ENCODE measurements at regions not wholly inside any gene's neighbourhood (a gene's known extent, or its start where the extent isn't known, plus 50 kb on each side); places are given as distances from the start of the nearest gene placed in this dataset.

- no peak overlapping the region for H3K4me3 ChIP-seq (ENCODE audit: low read depth, low read length)
- no peaks in the 10 kb centered on the region for H3K9me3 ChIP-seq (ENCODE audit: insufficient read depth, low read depth, low read length)
- H3K18ac ChIP-seq (ENCODE audit: low read length): no peak overlapping the region
- WGBS (ENCODE audit: extremely low coverage, insufficient coverage, insufficient read length): no CpG with 5 or more reads among the region's 7 CpGs
- H3K14ac ChIP-seq (ENCODE audit: low read length): no peak overlapping the region
- H3K4me2 ChIP-seq (ENCODE audit: low read length): no peak overlapping the region
- H3K79me2 ChIP-seq (ENCODE audit: control insufficient read depth, insufficient read depth, low read length, poor library complexity): no peaks in the 10 kb centered on the region
- H4K91ac ChIP-seq (ENCODE audit: low read depth, low read length): no peak overlapping the region
- H3K23ac ChIP-seq (ENCODE audit: low read length): no peak overlapping the region
- no peak overlapping the region for H2BK120ac ChIP-seq (ENCODE audit: insufficient read depth, low read length, poor library complexity)
- H3K79me1 ChIP-seq (ENCODE audit: low read length): no peaks in the 10 kb centered on the region
- no peak overlapping the region for H2AK5ac ChIP-seq (ENCODE audit: low read length)
- H3K27ac ChIP-seq (ENCODE audit: low read depth, low read length): no peak overlapping the region
- H3K36me3 ChIP-seq (ENCODE audit: control insufficient read depth in 1 of 2, insufficient read depth in 2 of 2, low read length in 2 of 2): no peaks in the 10 kb centered on the region
- H4K12ac ChIP-seq (ENCODE audit: low read depth, low read length): no peak overlapping the region
- H3K4me1 ChIP-seq (ENCODE audit: control insufficient read depth in 1 of 2, insufficient read depth in 2 of 2, low read length in 2 of 2): peaks cover 0 to 2% of the 10 kb centered on the region in 2 experiments
- H3K27me3 ChIP-seq (ENCODE audit: insufficient read depth, low read length): no peaks in the 10 kb centered on the region
- no peak overlapping the region for H2BK5ac ChIP-seq (ENCODE audit: low read depth, low read length, poor library complexity)
- no peak overlapping the region for H4K8ac ChIP-seq (ENCODE audit: low read depth, low read length)
- no peak overlapping the region for H2AFZ ChIP-seq (ENCODE audit: insufficient read depth, low read length, poor library complexity)
- H3K9ac ChIP-seq (ENCODE audit: low read length): no peak overlapping the region
- DNase-seq: peak in 1 of 2 donors; percentile 9
- no peak overlapping the region for H3K4ac ChIP-seq (ENCODE audit: low read depth, low read length)
- no peak overlapping the region for H2BK12ac ChIP-seq (ENCODE audit: low read length)
These were observed 566.4 kb downstream of the METTL15 start for GRCh38 chr11:28674433-28675103.

- no peak overlapping the region for H2BK12ac ChIP-seq (ENCODE audit: low read length)
- H4K91ac ChIP-seq (ENCODE audit: low read depth, low read length): no peak overlapping the region
- no peak overlapping the region for H3K23ac ChIP-seq (ENCODE audit: low read length)
- H3K4me3 ChIP-seq (ENCODE audit: low read depth, low read length): no peak overlapping the region
- no peak overlapping the region for H3K18ac ChIP-seq (ENCODE audit: low read length)
- no peak overlapping the region for H2BK5ac ChIP-seq (ENCODE audit: low read depth, low read length, poor library complexity)
- no peaks in the 10 kb centered on the region for H3K79me1 ChIP-seq (ENCODE audit: low read length)
- no peak for DNase-seq
- no peaks in the 10 kb centered on the region for H3K79me2 ChIP-seq (ENCODE audit: control insufficient read depth, insufficient read depth, low read length, poor library complexity)
- no peak overlapping the region for H2AK5ac ChIP-seq (ENCODE audit: low read length)
- H3K27ac ChIP-seq (ENCODE audit: low read depth, low read length): no peak overlapping the region
- H3K9me3 ChIP-seq (ENCODE audit: insufficient read depth, low read depth, low read length): no peaks in the 10 kb centered on the region
- no peak overlapping the region for H2AFZ ChIP-seq (ENCODE audit: insufficient read depth, low read length, poor library complexity)
- no peak overlapping the region for H4K12ac ChIP-seq (ENCODE audit: low read depth, low read length)
- no peak overlapping the region for H3K4me2 ChIP-seq (ENCODE audit: low read length)
- H3K27me3 ChIP-seq (ENCODE audit: insufficient read depth, low read length): no peaks in the 10 kb centered on the region
- peaks cover 0 to 2% of the 10 kb centered on the region in 2 experiments for H3K4me1 ChIP-seq (ENCODE audit: control insufficient read depth in 1 of 2, insufficient read depth in 2 of 2, low read length in 2 of 2)
- no peak overlapping the region for H3K4ac ChIP-seq (ENCODE audit: low read depth, low read length)
- H3K9ac ChIP-seq (ENCODE audit: low read length): no peak overlapping the region
- WGBS (ENCODE audit: extremely low coverage, insufficient coverage, insufficient read length): no CpG with 5 or more reads among the region's 11 CpGs
- no peak overlapping the region for H3K14ac ChIP-seq (ENCODE audit: low read length)
- H4K8ac ChIP-seq (ENCODE audit: low read depth, low read length): no peak overlapping the region
- H3K36me3 ChIP-seq (ENCODE audit: control insufficient read depth in 1 of 2, insufficient read depth in 2 of 2, low read length in 2 of 2): no peaks in the 10 kb centered on the region
- no peak overlapping the region for H2BK120ac ChIP-seq (ENCODE audit: insufficient read depth, low read length, poor library complexity)
These were observed 565.7 kb downstream of the METTL15 start for GRCh38 chr11:28673691-28674432.

DNA sequence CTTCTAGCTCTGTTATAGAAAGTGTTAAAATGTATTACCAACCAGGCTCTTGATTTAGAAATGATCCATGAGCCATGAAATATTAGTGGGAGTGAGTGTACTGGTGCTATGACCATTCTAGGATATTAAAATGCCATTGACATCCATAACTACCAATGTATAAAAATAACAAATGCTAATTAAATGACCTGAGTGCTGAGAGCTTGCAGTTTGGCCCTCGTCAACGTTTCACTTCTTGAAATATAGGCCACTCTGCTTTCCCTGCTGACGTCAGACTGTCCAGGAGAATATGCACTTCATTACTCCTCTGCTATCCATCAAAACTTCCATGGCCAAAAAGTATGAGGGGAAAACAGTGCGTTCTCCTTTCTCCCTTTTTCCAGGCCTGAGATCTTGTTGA, 563.1 kb downstream of the METTL15 start:
- no CpG with 5 or more reads among the region's 4 CpGs for WGBS (ENCODE audit: extremely low coverage, insufficient coverage, insufficient read length)
- Histone ChIP-seq H3K4me1 (ENCODE audit: control insufficient read depth in 1 of 2, insufficient read depth in 2 of 2, low read length in 2 of 2) (peaks cover 0 to 2% of the 10 kb centered on the region in 2 experiments), H3K27ac (ENCODE audit: low read depth, low read length) (no peak overlapping the region), H4K8ac (ENCODE audit: low read depth, low read length) (no peak overlapping the region), H2AK5ac (ENCODE audit: low read length) (no peak overlapping the region), H3K9me3 (ENCODE audit: insufficient read depth, low read depth, low read length) (no peaks in the 10 kb centered on the region), H3K79me1 (ENCODE audit: low read length) (no peaks in the 10 kb centered on the region), H3K79me2 (ENCODE audit: control insufficient read depth, insufficient read depth, low read length, poor library complexity) (no peaks in the 10 kb centered on the region), H2BK120ac (ENCODE audit: insufficient read depth, low read length, poor library complexity) (no peak overlapping the region), H3K14ac (ENCODE audit: low read length) (no peak overlapping the region), H3K36me3 (ENCODE audit: control insufficient read depth in 1 of 2, insufficient read depth in 2 of 2, low read length in 2 of 2) (no peaks in the 10 kb centered on the region), H2BK5ac (ENCODE audit: low read depth, low read length, poor library complexity) (no peak overlapping the region), H3K27me3 (ENCODE audit: insufficient read depth, low read length) (no peaks in the 10 kb centered on the region), H4K12ac (ENCODE audit: low read depth, low read length) (no peak overlapping the region), H4K91ac (ENCODE audit: low read depth, low read length) (no peak overlapping the region), H3K4me2 (ENCODE audit: low read length) (no peak overlapping the region), H3K4me3 (ENCODE audit: low read depth, low read length) (no peak overlapping the region), H3K18ac (ENCODE audit: low read length) (no peak overlapping the region), H3K23ac (ENCODE audit: low read length) (no peak overlapping the region), H2BK12ac (ENCODE audit: low read length) (no peak overlapping the region), H3K4ac (ENCODE audit: low read depth, low read length) (no peak overlapping the region), H2AFZ (ENCODE audit: insufficient read depth, low read length, poor library complexity) (no peak overlapping the region), H3K9ac (ENCODE audit: low read length) (no peak overlapping the region)
- DNase-seq: no peak

DNA sequence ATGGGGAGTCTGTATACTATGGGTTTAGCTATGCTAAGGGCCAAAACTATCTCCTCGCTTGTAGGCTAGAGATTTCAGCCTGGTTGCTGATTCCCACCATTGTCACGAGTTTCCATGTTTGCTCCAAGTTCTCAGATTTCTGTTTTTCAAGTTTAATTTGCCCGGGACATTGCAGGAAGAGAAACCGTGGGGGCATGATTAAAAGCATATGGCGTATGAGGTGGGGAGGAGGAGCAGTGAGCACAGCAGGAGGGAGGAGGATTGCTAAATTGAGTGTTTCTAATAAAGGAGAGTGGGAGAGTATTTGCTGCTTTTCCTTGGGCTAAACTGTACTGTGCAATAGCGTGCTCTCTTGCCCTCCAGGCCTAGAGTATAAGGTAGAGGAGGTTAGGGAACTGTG, 558.4 kb downstream of the METTL15 start:
- Histone ChIP-seq H2BK120ac (ENCODE audit: insufficient read depth, low read length, poor library complexity) (no peak overlapping the region), H3K4ac (ENCODE audit: low read depth, low read length) (no peak overlapping the region), H4K12ac (ENCODE audit: low read depth, low read length) (no peak overlapping the region), H3K9ac (ENCODE audit: low read length) (no peak overlapping the region), H2BK12ac (ENCODE audit: low read length) (no peak overlapping the region), H3K36me3 (ENCODE audit: control insufficient read depth in 1 of 2, insufficient read depth in 2 of 2, low read length in 2 of 2) (no peaks in the 10 kb centered on the region), H3K4me1 (ENCODE audit: control insufficient read depth in 1 of 2, insufficient read depth in 2 of 2, low read length in 2 of 2) (no peaks in the 10 kb centered on the region), H3K79me2 (ENCODE audit: control insufficient read depth, insufficient read depth, low read length, poor library complexity) (no peaks in the 10 kb centered on the region), H3K79me1 (ENCODE audit: low read length) (no peaks in the 10 kb centered on the region), H3K4me3 (ENCODE audit: low read depth, low read length) (no peak overlapping the region), H3K18ac (ENCODE audit: low read length) (no peak overlapping the region), H3K23ac (ENCODE audit: low read length) (no peak overlapping the region), H3K4me2 (ENCODE audit: low read length) (no peak overlapping the region), H3K14ac (ENCODE audit: low read length) (no peak overlapping the region), H2BK5ac (ENCODE audit: low read depth, low read length, poor library complexity) (no peak overlapping the region), H3K27me3 (ENCODE audit: insufficient read depth, low read length) (no peaks in the 10 kb centered on the region), H3K9me3 (ENCODE audit: insufficient read depth, low read depth, low read length) (no peaks in the 10 kb centered on the region), H4K8ac (ENCODE audit: low read depth, low read length) (no peak overlapping the region), H2AFZ (ENCODE audit: insufficient read depth, low read length, poor library complexity) (no peak overlapping the region), H3K27ac (ENCODE audit: low read depth, low read length) (no peak overlapping the region), H2AK5ac (ENCODE audit: low read length) (no peak overlapping the region), H4K91ac (ENCODE audit: low read depth, low read length) (no peak overlapping the region)
- WGBS (ENCODE audit: extremely low coverage, insufficient coverage, insufficient read length): no CpG with 5 or more reads among the region's 6 CpGs
- no peak for DNase-seq

Measured in trophoblast cell (in vitro differentiated cells and primary cell).